Stimulated activated CD8-positive, alpha-beta memory T cell treated with anti-CD3 and anti-CD28 coated beads, Interleukin-7, amount 100 ng/mL, for 4 hours (primary cell): ENCODE measurements at regions not wholly inside any gene's neighbourhood (a gene's known extent, or its start where the extent isn't known, plus 50 kb on each side); places are given as distances from the start of the nearest gene placed in this dataset.

Experiments
- DNase-seq, 2 donors: peaks; one replicate each; pipeline ENCODE4 v3.0.0-alpha.2; 2020; ENCODE audit warnings: low read depth in 2 of 2

- no peak for DNase-seq
These were observed 539.4 kb upstream of the MGMT start for GRCh38 chr10:128927497-128928161.

- DNase-seq = no peak
These were observed 538.7 kb upstream of the MGMT start for GRCh38 chr10:128928231-128928836.

- DNase-seq = no peak
These were observed 537.9 kb upstream of the MGMT start for GRCh38 chr10:128929131-128929530.

- DNase-seq = no peak
These were observed 537.3 kb upstream of the MGMT start for GRCh38 chr10:128929767-128930166.

GRCh38 chr10:128930515-128930914, 536.5 kb upstream of the MGMT start:
- DNase-seq = no peak

- DNase-seq = no peak
These were observed 534.8 kb upstream of the MGMT start for GRCh38 chr10:128932071-128932820.

GRCh38 chr10:128934492-128934891, 532.5 kb upstream of the MGMT start:
- no peak for DNase-seq

- no peak for DNase-seq
These were observed 530.6 kb upstream of the MGMT start for GRCh38 chr10:128936392-128936791.

- DNase-seq = no peak
These were observed 528.5 kb upstream of the MGMT start for GRCh38 chr10:128938558-128938957.

GRCh38 chr10:128940081-128940480, 527.0 kb upstream of the MGMT start:
- no peak for DNase-seq

- no peak for DNase-seq
These were observed 523.9 kb upstream of the MGMT start for GRCh38 chr10:128943111-128943510.

GRCh38 chr10:128945398-128945797, 521.6 kb upstream of the MGMT start:
- DNase-seq = no peak

GRCh38 chr10:128950159-128950915, 516.7 kb upstream of the MGMT start:
- DNase-seq = no peak

- no peak for DNase-seq
These were observed 516.1 kb upstream of the MGMT start for GRCh38 chr10:128950916-128951275.

GRCh38 chr10:128952856-128953255, 514.2 kb upstream of the MGMT start:
- DNase-seq = no peak

GRCh38 chr10:128956149-128956548, 510.9 kb upstream of the MGMT start:
- DNase-seq = no peak

- no peak for DNase-seq
These were observed 509.8 kb upstream of the MGMT start for GRCh38 chr10:128957221-128957620.

GRCh38 chr10:128958834-128959690, 508.0 kb upstream of the MGMT start:
- DNase-seq = no peak

- DNase-seq = no peak
These were observed 507.3 kb upstream of the MGMT start for GRCh38 chr10:128959746-128960145.

- no peak for DNase-seq
These were observed 506.5 kb upstream of the MGMT start for GRCh38 chr10:128960517-128960916.

- no peak for DNase-seq
These were observed 504.9 kb upstream of the MGMT start for GRCh38 chr10:128962182-128962581.
